Fibroblast of upper back skin (primary cell): ENCODE measurements at regions not wholly inside any gene's neighbourhood (a gene's known extent, or its start where the extent isn't known, plus 50 kb on each side); places are given as distances from the start of the nearest gene placed in this dataset.
"Not testable (repeated sequence)": the region's sequence is repeated elsewhere in the genome, so short reads cannot be mapped to it uniquely, and the experiment has no call there.

Experiments used
- DNase-seq: peaks from one replicate; pipeline ENCODE4 v3.0.0-alpha.2; 2013

DNA sequence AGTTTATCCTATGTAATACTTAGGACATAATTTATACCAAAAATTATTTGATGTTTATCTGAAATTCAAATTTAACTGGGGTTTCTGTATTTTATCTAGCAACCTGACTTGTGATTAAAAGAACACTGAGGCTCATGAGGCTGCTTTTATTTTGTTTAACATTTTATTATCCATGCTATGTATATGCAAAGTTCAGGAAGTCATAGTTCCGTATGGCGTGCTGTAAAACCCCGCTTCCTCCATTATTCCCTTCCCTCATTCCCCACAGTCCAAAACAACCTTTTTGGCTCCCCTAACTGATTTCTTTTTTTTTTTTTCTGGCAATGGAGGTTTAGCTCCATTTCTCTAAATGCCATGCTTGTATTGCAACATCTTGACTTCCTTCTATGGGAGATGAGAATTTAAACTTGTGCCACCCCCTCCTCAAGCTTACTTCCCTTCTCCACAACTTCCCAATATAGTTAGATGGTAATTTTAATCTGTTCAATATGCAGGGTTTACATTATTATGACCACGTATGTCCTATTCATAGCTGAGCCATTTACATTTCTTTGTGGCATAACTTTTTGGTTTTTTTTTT is 138.0 kb upstream of the DNAH14 start:
- DNase-seq = no peak

DNA sequence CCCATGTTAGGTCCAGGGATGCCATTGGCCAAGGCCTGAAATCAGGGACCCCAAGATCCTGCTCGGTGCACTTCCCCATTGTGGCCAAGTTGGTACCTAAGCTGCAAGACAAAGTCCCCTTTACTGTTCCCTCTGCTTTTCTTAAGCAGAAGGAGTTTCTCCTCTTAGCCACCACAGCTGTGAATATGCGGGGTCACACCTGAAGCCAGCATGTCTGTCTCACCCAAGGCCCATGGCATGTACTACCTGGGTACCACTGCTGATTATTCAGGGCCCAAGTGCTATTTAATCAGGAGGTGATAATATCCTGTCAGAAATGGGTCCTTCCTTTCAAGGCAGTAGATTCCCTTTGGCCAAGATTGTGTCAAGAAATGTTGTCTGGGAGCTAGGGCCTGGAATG is 133.9 kb upstream of the DNAH14 start:
- no peak for DNase-seq

DNA sequence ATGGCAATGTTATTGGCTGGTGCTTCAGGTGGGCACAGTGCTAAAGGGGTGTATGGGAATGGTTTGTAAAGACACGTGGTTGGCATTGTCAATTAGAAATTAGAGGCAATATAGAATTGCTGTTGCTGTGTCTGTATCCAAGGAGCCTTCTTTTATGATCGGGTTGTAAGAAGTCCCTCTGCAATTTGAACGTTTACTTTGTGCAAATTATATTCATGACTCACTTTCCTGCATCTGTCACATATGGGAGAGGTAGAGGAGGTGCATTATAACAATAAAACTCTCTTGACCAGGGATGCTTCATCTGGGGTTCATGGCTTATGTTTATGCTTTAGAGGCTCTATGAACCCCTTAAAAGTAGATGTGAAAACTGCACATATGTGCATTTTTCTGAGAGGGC is 130.4 kb upstream of the DNAH14 start:
- no peak for DNase-seq

DNA sequence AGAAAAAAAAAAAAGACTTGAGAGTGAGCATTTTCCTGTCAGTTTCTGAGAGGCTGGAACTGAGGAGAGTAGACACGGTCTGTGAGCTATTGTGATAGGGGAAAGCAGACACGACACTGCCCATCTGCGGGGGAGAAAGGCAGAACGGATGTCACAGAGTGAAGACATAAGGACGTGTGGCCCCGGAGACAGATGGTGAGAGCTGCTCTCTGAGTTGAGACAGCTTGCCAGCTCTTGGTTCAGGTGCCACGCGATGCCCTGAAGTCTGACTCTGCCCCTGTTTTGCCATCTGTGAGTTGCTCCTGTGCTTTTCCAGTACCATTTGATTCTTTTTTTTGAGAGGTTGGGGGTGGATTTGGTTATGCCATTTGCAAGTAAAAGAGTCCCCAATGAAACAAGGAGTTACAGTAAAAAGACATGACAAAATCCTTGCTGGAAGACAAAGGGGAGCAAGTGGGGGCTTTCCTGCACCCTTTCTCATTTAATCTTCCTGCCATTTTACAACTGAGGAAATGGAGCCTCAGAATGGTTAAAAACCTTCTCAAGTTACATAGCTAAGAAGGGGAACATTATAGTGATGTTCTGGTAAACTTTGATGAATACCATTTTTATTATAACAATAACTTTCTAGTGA is 128.9 kb upstream of the DNAH14 start:
- no peak for DNase-seq

DNA sequence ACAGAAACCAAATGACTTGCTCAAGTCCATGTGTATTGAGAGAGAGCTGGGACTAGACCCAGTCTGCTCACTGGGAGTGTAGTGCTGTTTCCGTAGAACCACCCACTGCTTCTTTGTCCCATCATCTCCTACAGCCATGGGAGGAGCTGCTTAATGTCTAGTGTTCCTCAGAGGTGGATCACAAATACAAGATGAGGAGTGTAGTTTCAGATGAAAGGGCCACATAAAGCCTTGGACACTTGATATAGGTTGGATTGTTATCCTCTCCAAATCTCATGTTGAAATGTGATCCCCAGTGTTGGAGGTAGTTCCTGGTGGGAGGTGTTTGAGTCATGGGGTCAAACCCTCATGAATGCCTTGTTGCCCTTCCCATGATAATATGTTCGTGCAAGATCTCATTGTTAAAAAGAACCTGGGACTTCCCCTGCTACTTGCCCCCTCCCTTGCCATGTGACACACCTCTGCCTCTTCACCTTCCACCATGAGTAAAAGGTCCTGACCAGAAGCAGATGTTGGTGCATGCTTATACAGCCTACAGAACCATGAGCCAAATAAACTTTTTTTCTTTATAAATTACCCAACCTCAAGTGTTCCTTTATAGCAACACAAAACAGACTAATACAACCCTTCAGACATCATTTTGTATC is 127.5 kb upstream of the DNAH14 start:
- DNase-seq = no peak

DNA sequence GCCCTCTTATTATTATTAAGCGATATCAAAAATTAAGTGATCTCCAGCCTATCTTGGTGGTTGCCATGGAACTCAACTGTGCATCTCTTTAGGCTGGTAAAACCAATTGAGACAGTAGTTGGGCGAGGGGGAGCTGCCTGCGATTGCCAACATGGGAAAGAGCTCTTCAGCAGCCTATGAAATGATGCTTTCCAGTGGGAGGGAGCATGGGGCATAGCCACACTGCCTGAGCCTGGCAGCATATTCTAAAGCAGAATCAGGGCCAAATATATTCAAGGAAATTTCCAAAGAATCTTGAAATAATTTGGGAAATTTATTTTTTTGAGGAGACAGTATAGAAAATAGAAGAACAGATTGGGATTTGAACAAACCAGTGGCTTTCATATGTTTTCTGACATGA is 126.9 kb upstream of the DNAH14 start:
- DNase-seq = no peak

DNA sequence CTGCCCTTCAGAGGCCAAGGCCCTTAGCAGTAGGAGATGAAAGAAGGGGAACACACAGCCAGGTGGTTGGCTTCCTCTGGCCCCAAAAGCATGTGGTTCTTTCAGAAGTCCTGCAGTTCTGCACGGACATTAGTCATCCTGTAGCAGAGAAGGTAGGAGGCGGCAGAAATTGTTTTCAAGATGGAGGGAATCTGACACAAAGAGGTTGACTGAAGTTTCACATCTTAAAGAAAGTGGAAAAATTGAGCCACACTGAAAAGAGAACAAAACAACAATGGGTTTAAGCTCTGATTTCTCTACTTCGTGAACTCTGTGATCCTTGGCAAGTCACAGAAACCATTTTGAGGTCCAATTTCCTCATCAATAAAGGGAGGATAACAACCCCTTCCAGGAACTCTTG is 125.3 kb upstream of the DNAH14 start:
- DNase-seq = no peak

DNA sequence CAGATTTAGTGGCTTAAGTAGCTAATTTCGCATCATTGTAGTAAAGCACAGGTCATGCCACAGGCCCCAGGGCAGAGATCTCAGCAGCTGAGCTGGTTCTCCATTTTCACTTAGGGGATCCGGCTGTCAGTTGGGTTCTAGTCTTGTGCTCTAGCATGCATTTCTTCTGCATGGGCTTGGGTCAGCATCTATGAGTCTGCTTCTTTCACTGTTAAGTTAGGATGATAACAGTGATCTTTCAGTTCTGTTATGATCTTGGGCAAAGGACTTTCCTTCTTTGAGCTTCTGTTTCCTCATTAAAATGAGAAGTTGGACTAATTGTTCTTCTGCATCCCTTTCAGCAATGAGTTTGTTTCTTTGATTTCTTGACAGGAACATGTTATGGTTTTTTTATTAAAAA is 123.6 kb upstream of the DNAH14 start:
- no peak for DNase-seq

DNA sequence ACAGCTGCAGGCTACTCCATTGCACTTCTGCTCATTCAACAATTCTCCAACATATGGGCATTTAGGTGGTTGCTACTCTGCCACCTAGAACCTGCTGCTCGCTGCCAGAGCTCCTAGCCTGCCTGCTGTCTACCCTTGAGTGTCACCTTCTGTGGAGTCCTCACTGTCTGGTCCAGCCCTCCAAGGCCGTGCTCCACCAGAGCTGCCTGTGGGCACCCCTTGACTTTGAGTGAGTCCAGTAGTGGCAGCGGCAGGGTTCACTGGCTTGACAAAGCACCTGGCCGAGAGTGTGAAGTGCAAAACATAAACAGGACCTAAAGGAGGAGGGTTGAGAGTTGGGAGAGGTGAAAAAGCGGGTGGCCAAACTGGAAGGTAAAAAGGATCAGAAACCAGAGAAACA is 120.3 kb upstream of the DNAH14 start:
- DNase-seq = no peak

DNA sequence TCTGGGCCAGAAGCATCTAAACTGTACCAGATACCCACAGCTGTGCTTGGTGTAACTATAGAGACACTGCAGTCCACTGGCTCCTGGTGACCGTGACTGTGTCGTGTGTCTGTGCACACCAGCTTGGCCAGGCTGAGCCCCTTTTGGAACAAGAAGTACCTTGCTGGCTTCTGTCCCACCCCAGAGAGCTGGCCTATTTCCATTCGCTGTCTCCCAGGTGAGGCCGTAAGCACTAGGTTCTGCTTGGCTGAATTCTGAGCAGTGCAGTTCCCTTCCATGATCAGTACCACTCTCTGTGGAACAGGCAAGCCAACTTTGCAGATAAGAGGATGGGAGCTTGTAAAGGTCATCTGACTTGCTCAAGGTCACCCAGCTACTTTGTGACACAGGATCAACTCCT is 119.9 kb upstream of the DNAH14 start:
- DNase-seq = no peak

DNA sequence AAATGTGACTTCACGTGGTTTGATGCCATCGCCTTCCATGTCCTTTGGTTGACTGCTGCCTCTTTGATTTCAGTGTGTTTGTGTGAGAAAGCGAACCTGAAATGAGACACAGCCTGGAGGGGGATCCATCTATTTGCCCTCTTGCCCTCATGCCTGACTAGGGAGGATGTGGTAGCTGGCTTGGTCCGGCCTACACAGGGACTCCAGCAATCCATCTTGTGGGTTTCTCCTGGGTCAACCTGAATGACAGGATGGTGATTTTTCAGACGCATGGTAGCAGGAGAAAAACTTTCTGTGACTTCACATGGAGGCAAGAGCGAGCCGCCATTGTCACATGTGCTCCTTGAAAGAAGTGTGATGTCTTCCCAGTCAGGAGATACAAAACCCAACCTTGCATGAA is 117.9 kb upstream of the DNAH14 start:
- no peak for DNase-seq

DNA sequence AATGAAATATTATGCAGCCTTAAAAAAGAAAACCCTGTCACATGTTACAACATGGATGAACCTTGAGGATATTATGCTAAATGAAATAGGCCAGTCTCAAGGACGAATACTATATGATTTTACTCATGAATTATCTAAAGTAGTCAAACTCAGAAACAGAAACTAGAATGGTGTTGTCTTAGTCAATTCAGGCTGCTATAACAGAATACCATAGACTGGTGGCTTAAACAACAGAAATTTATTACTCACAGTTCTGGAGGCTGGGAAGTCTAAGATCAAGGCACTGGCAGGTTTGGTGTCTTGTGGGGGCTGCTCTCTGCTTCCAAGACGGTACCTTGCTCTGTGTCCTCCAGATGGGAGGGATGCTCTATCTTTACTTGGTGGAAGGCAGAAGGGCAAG is 113.8 kb upstream of the DNAH14 start:
- no peak for DNase-seq

DNA sequence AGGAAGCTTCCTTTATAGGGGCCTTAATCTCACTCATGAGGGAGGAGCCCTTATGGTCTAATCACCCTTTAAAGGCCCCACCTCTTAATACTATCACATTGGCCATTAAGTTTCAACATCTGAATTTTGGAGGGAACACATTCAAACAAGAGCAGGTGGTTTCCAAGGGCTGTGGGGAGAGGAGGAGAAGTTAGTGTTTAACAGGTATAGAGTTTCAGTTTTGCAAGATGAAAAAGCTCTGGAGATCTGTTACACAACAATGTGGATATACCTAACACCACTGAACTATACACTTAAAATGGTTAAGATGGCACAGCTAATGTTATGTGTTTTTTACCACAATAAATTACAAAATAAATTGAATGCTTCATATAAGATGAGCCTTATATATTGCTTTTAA is 113.4 kb upstream of the DNAH14 start:
- DNase-seq = no peak

DNA sequence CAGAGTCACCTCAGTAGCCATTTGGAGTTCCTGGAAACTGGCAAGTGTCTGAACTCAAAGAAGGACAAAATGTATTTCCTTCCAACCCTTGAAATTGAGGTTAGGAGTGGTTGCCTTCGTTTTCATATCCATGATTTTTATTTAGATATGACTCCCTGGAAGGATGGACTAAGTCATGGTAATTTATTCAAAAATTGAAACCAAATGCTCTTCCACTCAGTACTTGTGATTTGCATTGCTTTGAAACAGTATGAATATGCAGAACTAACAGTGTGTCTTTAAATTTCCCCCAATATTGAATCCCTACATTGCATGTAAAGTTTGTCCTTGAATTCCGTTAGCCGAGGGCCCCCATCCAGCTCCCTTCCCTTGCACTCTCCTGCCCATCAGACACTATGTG is 112.1 kb upstream of the DNAH14 start:
- no peak for DNase-seq

DNA sequence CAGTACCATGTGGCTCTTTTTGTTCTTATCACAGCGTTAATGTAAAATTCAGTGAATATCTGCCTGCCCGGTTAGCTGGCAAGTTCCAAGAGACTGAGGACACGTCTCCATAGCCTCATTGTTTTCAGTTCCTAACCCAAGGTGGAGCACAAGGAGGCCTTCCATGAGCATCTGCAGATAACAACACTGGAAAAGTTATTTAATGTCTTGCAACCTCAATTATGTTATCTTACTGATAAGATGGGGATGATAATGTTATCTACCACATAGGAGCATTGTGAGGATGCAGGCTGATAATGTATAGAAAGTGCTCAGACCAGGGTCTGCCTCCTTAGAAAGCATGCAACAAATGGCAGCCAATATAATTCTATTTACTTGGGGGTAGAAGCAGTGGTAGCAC is 109.6 kb upstream of the DNAH14 start:
- no peak for DNase-seq

DNA sequence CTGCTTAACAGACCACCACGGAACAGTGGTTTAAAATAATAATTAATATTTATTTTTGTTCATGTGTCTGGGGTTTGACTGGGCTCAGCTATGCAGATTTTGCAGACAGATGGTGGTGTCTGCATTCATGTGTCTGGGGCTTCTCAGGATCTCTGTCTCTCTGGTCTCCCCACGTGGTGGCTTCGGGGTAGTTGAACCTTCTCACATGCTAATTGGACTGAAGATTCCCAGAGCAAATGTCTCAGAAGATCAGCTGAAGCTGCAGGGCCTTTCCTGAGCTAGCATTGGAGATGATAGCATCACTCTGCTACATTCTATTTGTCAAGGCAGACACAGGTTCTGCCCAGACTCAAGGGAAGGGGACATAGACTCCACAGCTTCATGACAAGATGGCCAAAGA is 109.1 kb upstream of the DNAH14 start:
- no peak for DNase-seq

DNA sequence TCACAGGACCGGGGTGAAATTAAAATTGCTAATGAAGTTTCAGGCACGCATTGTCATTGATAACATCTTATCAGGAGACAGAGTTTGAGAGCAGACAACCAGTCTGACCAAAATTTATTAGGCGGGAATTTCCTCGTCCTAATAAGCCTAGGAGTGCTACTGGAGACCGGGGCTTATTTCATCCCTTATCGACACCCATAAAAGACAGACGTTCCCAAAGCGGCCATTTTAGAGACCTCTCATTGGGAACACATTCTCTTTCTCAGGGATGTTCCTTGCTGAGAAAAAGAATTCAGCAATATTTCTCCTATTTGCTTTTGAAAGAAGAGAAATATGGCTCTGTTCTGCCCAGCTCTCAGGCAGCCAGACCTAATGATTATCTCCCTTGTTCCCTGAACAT is 107.7 kb upstream of the DNAH14 start:
- DNase-seq = not testable (repeated sequence)

DNA sequence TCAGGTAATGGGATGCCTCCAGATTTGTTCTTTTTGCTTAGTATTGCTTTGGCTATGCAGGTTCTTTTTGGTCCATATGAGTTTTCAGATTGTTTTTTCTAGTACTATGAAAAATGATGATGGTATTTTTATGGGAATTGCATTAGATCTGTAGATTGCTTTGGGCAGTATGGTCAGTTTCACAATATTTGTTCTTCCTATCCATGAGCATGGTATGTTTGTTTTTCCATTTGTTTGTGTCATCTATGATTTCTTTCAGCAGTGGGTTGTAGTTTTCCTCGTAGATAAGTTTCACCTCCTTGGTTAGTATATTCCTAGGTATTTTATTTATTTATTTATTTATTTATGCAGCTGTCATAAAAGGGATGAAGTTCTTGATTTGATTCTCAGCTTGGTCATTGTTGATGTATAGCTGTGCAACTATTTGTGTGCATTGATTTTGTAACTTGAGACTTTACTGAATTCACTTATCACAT is 103.9 kb upstream of the DNAH14 start:
- DNase-seq = no peak

DNA sequence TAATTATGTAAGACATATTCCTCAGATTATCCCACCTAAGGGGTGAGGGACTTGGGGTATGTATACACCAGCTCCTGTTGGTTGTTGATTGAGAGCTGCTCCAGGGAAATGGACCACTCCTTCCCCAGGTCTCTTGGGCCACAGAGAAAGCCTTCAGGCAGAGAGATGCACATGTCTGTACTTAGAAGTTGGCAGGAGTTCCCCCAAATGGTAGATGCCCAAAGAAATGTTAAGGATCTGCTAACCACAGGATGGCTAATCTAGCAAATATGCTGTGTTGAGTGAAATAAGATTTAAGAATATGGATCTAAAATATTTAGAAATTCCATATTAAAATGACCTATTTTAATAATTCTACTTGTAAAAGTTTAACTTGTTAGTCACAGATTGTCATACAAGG is 100.8 kb upstream of the DNAH14 start:
- peak; percentile 66 for DNase-seq

DNA sequence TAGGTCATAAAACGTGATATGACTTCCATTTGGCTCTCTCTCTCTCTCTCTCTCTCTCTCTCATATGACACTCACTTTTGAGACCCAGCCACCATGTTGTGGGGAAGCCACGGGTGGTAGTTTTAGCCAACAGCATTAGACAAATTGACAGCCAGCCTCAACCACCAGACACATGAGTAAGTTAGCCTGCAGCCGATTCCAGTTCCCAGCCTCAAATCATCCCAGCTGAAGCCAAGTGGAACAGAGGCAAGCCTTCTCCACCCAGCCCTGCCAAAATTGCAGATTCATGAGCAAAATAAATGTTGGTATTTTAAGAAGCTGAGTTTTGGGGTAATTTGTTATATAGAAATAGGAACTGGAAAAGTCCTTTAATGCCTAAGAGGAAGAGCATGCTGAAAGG is 98.0 kb upstream of the DNAH14 start:
- DNase-seq = no peak

DNA sequence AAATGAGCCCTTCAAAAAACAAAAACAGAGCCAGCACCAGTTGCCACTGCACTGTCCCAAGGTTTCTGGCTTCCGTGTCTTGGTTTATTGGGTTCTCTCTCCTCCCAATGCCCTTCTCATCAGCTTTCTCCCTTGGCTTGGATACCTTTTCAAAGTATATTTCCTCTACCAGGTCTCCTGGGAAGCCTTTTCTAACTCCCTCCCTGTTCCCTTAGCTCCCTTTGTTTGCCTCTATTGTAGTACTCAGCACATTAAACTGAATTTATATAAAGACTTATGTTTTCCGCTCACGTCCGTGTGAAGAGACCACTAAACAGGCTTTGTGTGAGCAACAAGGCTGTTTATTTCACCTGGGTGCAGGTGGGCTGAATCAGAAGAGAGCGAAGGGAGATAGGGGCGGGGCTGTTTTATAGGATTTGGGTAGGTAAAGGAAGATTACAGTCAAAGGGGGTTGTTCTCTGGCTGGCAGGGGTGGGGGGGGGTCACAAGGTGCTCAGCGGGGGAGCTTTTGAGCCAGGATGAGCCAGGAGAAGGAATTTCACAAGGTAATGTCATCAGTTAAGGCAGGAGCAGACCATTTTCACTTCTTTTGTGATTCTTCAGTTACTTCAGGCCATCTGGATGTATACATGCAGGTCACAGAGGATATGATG is 89.7 kb upstream of the DNAH14 start:
- DNase-seq = not testable (repeated sequence)

DNA sequence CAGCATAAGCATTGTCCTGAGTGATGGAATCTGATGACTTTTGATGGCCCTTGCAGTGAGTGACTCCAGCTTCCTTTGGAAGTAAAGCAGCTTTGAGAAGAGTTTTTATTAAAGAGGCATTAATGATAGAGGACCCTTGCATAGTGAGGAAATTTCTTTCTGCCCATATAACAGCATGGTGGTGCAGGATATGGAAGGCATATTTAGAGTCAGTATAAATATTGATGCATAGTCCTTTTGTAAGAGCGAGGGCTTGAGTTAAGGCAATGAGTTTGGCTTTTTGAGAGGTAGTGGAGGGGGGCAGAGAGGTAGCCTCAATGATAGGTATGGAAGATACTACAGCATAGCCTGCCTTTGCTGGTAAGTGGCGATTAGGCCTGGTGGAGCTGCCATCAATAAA is 87.7 kb upstream of the DNAH14 start:
- not testable (repeated sequence) for DNase-seq

DNA sequence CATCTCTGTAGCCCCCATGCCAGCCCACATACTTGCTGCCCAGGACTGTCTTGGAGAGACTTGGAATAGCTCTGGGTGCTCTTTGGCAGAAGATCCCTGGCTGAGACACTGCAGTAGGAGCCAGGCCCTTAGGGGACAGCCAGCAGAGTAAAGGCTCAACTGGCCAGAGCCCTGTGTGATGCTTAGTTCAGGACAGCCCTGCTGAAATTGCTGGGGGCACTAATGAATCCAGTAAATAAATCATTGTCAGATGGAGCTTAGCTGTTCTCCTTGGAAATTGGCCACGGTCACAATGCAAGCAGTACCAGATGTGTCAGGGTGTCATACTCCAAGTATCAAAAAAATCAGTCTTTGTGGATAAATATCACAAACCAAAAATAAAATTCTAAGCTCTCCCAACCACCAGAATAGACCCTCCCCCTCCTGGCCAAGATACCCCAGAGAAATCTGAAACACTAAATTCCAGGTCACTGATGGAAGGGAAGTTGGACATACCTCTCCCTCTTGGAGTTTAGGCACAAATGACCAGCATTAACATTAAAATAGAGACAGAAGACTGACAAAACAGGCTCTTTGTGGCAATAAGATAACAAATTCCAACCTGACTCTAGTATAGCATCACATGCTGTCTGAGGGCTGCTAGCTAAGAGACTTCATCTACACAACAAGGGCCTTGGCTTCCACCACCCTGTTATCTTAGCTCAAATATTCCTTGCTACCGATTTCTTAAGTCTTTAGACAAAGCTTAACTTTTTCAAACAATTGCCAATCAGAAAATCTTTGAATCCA is 83.2 kb upstream of the DNAH14 start:
- no peak for DNase-seq
